Neural progenitor cell (in vitro differentiated cells): ENCODE measurements at regions not wholly inside any gene's neighbourhood (a gene's known extent, or its start where the extent isn't known, plus 50 kb on each side); places are given as distances from the start of the nearest gene placed in this dataset.

Experiments used
- EZH2phosphoT487 ChIP-seq: fragments of 200-600 bp; sonication (generic); IDR thresholded peaks from 2 replicates; pipeline ENCODE4 v1.6.1; 2017; ENCODE audit warnings: antibody characterized with exemption
- TF ChIP-seq, protein P1 (sequence below): fragments of 200-600 bp; sonication (generic); IDR thresholded peaks from 2 replicates; pipeline ENCODE4 v1.5.1; 2017; ENCODE audit warnings: antibody characterized with exemption, mild to moderate bottlenecking

DNA sequence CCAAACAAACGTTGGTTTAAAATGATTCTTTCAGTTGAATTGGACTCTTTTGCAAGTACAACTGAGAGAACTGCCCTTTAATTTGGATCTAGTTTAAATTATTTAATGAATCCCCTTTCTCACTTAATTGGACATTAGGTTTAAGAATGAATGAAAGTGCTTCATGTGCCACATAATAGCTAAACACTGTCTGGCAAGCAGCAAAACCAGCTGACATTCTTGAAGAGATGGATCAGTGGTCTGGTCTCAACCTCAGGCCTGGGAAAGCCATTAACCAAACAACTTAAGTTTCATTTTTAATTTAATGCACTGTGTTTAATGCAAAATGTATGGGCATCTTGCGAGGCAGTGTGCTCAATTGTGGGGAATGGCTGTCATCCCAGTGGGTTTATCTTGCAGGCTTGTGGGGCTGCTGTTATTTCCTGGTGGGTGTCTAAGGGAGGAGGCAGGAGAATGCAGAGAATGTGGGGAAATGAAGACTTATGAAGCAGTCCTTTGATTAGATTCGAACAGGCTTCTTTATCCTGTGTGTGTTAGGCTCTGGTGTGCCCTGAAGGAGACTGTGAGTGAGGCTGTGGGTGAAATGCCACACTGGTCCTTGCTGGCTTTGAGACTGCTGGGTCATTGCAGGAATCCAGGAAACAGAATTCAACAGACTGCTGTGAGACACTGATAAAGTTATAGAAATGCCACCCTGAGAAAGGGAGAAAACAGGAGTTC lies 144.1 kb upstream of the PELI2 start:
- TF ChIP-seq, protein P1, sequence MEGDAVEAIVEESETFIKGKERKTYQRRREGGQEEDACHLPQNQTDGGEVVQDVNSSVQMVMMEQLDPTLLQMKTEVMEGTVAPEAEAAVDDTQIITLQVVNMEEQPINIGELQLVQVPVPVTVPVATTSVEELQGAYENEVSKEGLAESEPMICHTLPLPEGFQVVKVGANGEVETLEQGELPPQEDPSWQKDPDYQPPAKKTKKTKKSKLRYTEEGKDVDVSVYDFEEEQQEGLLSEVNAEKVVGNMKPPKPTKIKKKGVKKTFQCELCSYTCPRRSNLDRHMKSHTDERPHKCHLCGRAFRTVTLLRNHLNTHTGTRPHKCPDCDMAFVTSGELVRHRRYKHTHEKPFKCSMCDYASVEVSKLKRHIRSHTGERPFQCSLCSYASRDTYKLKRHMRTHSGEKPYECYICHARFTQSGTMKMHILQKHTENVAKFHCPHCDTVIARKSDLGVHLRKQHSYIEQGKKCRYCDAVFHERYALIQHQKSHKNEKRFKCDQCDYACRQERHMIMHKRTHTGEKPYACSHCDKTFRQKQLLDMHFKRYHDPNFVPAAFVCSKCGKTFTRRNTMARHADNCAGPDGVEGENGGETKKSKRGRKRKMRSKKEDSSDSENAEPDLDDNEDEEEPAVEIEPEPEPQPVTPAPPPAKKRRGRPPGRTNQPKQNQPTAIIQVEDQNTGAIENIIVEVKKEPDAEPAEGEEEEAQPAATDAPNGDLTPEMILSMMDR: no peak
- TF ChIP-seq EZH2phosphoT487: no peak
